CD1c-positive myeloid dendritic cell (primary cell): ENCODE measurements at regions not wholly inside any gene's neighbourhood (a gene's known extent, or its start where the extent isn't known, plus 50 kb on each side); places are given as distances from the start of the nearest gene placed in this dataset.
"Not testable (repeated sequence)": the region's sequence is repeated elsewhere in the genome, so short reads cannot be mapped to it uniquely, and the experiment has no call there.

ENCODE experiments used
- DNase-seq: peaks from one replicate; pipeline ENCODE4 v3.0.0-alpha.2; 2016; ENCODE audit errors: extremely low spot score

GRCh38 chr5:15103130-15103529 lies 231.6 kb upstream of the ANKH start:
- DNase-seq = no peak

- DNase-seq = no peak
Measured at GRCh38 chr5:15097552-15097951, 226.0 kb upstream of the ANKH start.

- not testable (repeated sequence) for DNase-seq
Measured at GRCh38 chr5:15096686-15097085, 225.1 kb upstream of the ANKH start.

- no peak for DNase-seq
Measured at GRCh38 chr5:15092801-15093200, 221.2 kb upstream of the ANKH start.

- DNase-seq = no peak
Measured at GRCh38 chr5:15085671-15086070, 214.1 kb upstream of the ANKH start.

GRCh38 chr5:15082096-15082495 lies 210.5 kb upstream of the ANKH start:
- no peak for DNase-seq

GRCh38 chr5:15080219-15080618 lies 208.6 kb upstream of the ANKH start:
- no peak for DNase-seq

GRCh38 chr5:15079566-15079965 lies 208.0 kb upstream of the ANKH start:
- DNase-seq = no peak

GRCh38 chr5:15074651-15075050 lies 203.1 kb upstream of the ANKH start:
- DNase-seq = no peak

- DNase-seq = no peak
Measured at GRCh38 chr5:15073453-15073852, 201.9 kb upstream of the ANKH start.

- DNase-seq = no peak
Measured at GRCh38 chr5:15070907-15071306, 199.3 kb upstream of the ANKH start.

- no peak for DNase-seq
Measured at GRCh38 chr5:15069407-15069905, 197.9 kb upstream of the ANKH start.

GRCh38 chr5:15065091-15065490 lies 193.5 kb upstream of the ANKH start:
- DNase-seq = no peak

- DNase-seq = no peak
Measured at GRCh38 chr5:15064396-15064795, 192.8 kb upstream of the ANKH start.

GRCh38 chr5:15056988-15057592 lies 185.5 kb upstream of the ANKH start:
- no peak for DNase-seq

GRCh38 chr5:15044521-15044920 lies 172.9 kb upstream of the ANKH start:
- no peak for DNase-seq

GRCh38 chr5:15037247-15037908 lies 165.8 kb upstream of the ANKH start:
- no peak for DNase-seq

GRCh38 chr5:15034379-15034778 lies 162.8 kb upstream of the ANKH start:
- DNase-seq = no peak

- DNase-seq = no peak
Measured at GRCh38 chr5:15031180-15031579, 159.6 kb upstream of the ANKH start.

- DNase-seq = no peak
Measured at GRCh38 chr5:15027764-15028163, 156.2 kb upstream of the ANKH start.

- DNase-seq = no peak
Measured at GRCh38 chr5:15026944-15027343, 155.4 kb upstream of the ANKH start.

- no peak for DNase-seq
Measured at GRCh38 chr5:15026011-15026893, 154.7 kb upstream of the ANKH start.

GRCh38 chr5:15023846-15024245 lies 152.3 kb upstream of the ANKH start:
- DNase-seq = no peak
